ENCODE measurements at regions not wholly inside any gene's neighbourhood (a gene's known extent, or its start where the extent isn't known, plus 50 kb on each side); places are given as distances from the start of the nearest gene placed in this dataset.

- Histone ChIP-seq H3K4me3 (no peak overlapping the region), H3K9me3 (ENCODE audit: low read depth) (no peaks in the 10 kb centered on the region), H3K9me2 (ENCODE audit: insufficient read depth) (no peaks in the 10 kb centered on the region), H3K4me1 (ENCODE audit: insufficient read depth) (no peaks in the 10 kb centered on the region), H2AFZ (no peak overlapping the region), H3K27ac (no peak overlapping the region), H3K4me2 (ENCODE audit: unreplicated experiment) (no peak overlapping the region), H3K27me3 (replicated peaks; ENCODE audit: insufficient read depth) (no peaks in the 10 kb centered on the region), H3K9ac (no peak overlapping the region), H4K20me1 (ENCODE audit: insufficient read depth) (no peaks in the 10 kb centered on the region), H3K36me3 (ENCODE audit: low read depth) (no peaks in the 10 kb centered on the region), H3K79me2 (ENCODE audit: insufficient read depth) (no peaks in the 10 kb centered on the region), H3F3A (ENCODE audit: insufficient read depth) (no peaks in the 10 kb centered on the region)
- TF ChIP-seq EZH2 (IDR thresholded peaks at IDR 0.05; ENCODE audit: insufficient read depth, poor library complexity, severe bottlenecking) (no peak), EZH2phosphoT487 (IDR thresholded peaks at IDR 0.05; ENCODE audit: insufficient read depth, low read depth) (no peak)
- no peak for DNase-seq
- WGBS, 2 experiments (ENCODE audit: low coverage in 1 of 2, low lambda C conversion rate in 2 of 2, missing lambda C conversion rate in 2 of 2): 78 to 83% methylated on average over 1 of the region's 1 CpG
- in situ Hi-C loops (cut with MboI): no loop called here
Observed at GRCh38 chr12:107485731-107486130, 199.9 kb upstream of the PWP1 start.

- Histone ChIP-seq H3K4me1 (ENCODE audit: insufficient read depth) (no peaks in the 10 kb centered on the region), H3K9ac (no peak overlapping the region), H3K4me3 (no peak overlapping the region), H3K79me2 (ENCODE audit: insufficient read depth) (no peaks in the 10 kb centered on the region), H3K36me3 (ENCODE audit: low read depth) (no peaks in the 10 kb centered on the region), H3K9me2 (ENCODE audit: insufficient read depth) (no peaks in the 10 kb centered on the region), H4K20me1 (ENCODE audit: insufficient read depth) (no peaks in the 10 kb centered on the region), H3F3A (ENCODE audit: insufficient read depth) (no peaks in the 10 kb centered on the region), H3K4me2 (ENCODE audit: unreplicated experiment) (no peak overlapping the region), H3K9me3 (ENCODE audit: low read depth) (no peaks in the 10 kb centered on the region), H3K27ac (no peak overlapping the region), H2AFZ (no peak overlapping the region), H3K27me3 (replicated peaks; ENCODE audit: insufficient read depth) (no peaks in the 10 kb centered on the region)
- DNase-seq: no peak
- WGBS, 2 experiments (ENCODE audit: low coverage in 1 of 2, low lambda C conversion rate in 2 of 2, missing lambda C conversion rate in 2 of 2): 16 to 19% methylated on average over 2 of the region's 2 CpGs
- in situ Hi-C loops (cut with MboI): no loop called here
- TF ChIP-seq EZH2phosphoT487 (IDR thresholded peaks at IDR 0.05; ENCODE audit: insufficient read depth, low read depth) (no peak), EZH2 (IDR thresholded peaks at IDR 0.05; ENCODE audit: insufficient read depth, poor library complexity, severe bottlenecking) (no peak)
Observed at GRCh38 chr12:107486140-107486892, 199.3 kb upstream of the PWP1 start.

GRCh38 chr12:107487011-107487680 is 198.5 kb upstream of the PWP1 start:
- Histone ChIP-seq H3K4me3 (no peak overlapping the region), H4K20me1 (ENCODE audit: insufficient read depth) (no peaks in the 10 kb centered on the region), H3K27me3 (replicated peaks; ENCODE audit: insufficient read depth) (no peaks in the 10 kb centered on the region), H2AFZ (no peak overlapping the region), H3F3A (ENCODE audit: insufficient read depth) (no peaks in the 10 kb centered on the region), H3K4me1 (ENCODE audit: insufficient read depth) (no peaks in the 10 kb centered on the region), H3K9me2 (ENCODE audit: insufficient read depth) (no peaks in the 10 kb centered on the region), H3K9ac (no peak overlapping the region), H3K4me2 (ENCODE audit: unreplicated experiment) (no peak overlapping the region), H3K79me2 (ENCODE audit: insufficient read depth) (no peaks in the 10 kb centered on the region), H3K9me3 (ENCODE audit: low read depth) (no peaks in the 10 kb centered on the region), H3K36me3 (ENCODE audit: low read depth) (no peaks in the 10 kb centered on the region), H3K27ac (no peak overlapping the region)
- DNase-seq: no peak
- WGBS, 2 experiments (ENCODE audit: low coverage in 1 of 2, low lambda C conversion rate in 2 of 2, missing lambda C conversion rate in 2 of 2): 58 to 84% methylated on average over 2 of the region's 2 CpGs
- in situ Hi-C loops (cut with MboI): no loop called here
- TF ChIP-seq EZH2phosphoT487 (IDR thresholded peaks at IDR 0.05; ENCODE audit: insufficient read depth, low read depth): no peak
- no peak for TF ChIP-seq EZH2 (IDR thresholded peaks at IDR 0.05; ENCODE audit: insufficient read depth, poor library complexity, severe bottlenecking)

- H3K9ac ChIP-seq: no peak overlapping the region
- H2AFZ ChIP-seq: no peak overlapping the region
- no peaks in the 10 kb centered on the region for H3K4me1 ChIP-seq (ENCODE audit: insufficient read depth)
- no peaks in the 10 kb centered on the region for H3K9me2 ChIP-seq (ENCODE audit: insufficient read depth)
- H3K4me3 ChIP-seq: no peak overlapping the region
- H4K20me1 ChIP-seq (ENCODE audit: insufficient read depth): no peaks in the 10 kb centered on the region
- no peaks in the 10 kb centered on the region for H3K36me3 ChIP-seq (ENCODE audit: low read depth)
- 45 to 50% methylated on average over 2 of the region's 2 CpGs for WGBS, 2 experiments (ENCODE audit: low coverage in 1 of 2, low lambda C conversion rate in 2 of 2, missing lambda C conversion rate in 2 of 2)
- no peaks in the 10 kb centered on the region for H3K79me2 ChIP-seq (ENCODE audit: insufficient read depth)
- H3K27ac ChIP-seq: no peak overlapping the region
- in situ Hi-C loops (cut with MboI): no loop called here
- TF ChIP-seq EZH2phosphoT487 (IDR thresholded peaks at IDR 0.05; ENCODE audit: insufficient read depth, low read depth) (no peak), EZH2 (IDR thresholded peaks at IDR 0.05; ENCODE audit: insufficient read depth, poor library complexity, severe bottlenecking) (no peak)
- H3K9me3 ChIP-seq (ENCODE audit: low read depth): no peaks in the 10 kb centered on the region
- H3F3A ChIP-seq (ENCODE audit: insufficient read depth): no peaks in the 10 kb centered on the region
- peak; percentile 52 for DNase-seq
- no peaks in the 10 kb centered on the region for H3K27me3 ChIP-seq (replicated peaks; ENCODE audit: insufficient read depth)
- no peak overlapping the region for H3K4me2 ChIP-seq (ENCODE audit: unreplicated experiment)
Observed at GRCh38 chr12:107488666-107489065, 196.9 kb upstream of the PWP1 start.

All from GM23248 (cell line).